IMR-90 (cell line): ENCODE measurements at regions not wholly inside any gene's neighbourhood (a gene's known extent, or its start where the extent isn't known, plus 50 kb on each side); places are given as distances from the start of the nearest gene placed in this dataset.

ENCODE experiments used
- ATAC-seq: fragments of 200-7000 bp; cut with Tn5 transposase; 2 replicates; pipeline ENCODE4 v1.9.1; 2020; ENCODE audit warnings: low read depth, mild to moderate bottlenecking, moderate library complexity
- BruUV-seq: library from RNA; stranded (reverse); fragments of 400-500 nt; replicated peaks from 2 replicates; lab custom pipeline; 2021; lab: Mats Ljungman, UMichigan
- CTCF ChIA-PET: fragments of 300-600 bp; formaldehyde crosslinking; extraction: SDS; loops from one replicate; lab custom pipeline; 2021; ENCODE audit warnings: antibody characterized with exemption; lab: Yijun Ruan, JAX
- POLR2A ChIA-PET: fragments of 300-600 bp; sonication (Branson Sonifier 250); formaldehyde crosslinking; loops from one replicate; lab custom pipeline; 2022; ENCODE audit warnings: antibody characterized with exemption; ENCODE audit not compliant: unreplicated experiment; lab: Charles Lee
- DNase-seq: peaks from one replicate; pipeline ENCODE4 v3.0.0; 2013
- H2AFZ ChIP-seq: replicated peaks from 2 replicates; pipeline ENCODE3; 2013; ENCODE audit warnings: low read length, mild to moderate bottlenecking; ENCODE audit not compliant: poor library complexity
- H2AK5ac ChIP-seq: 2 replicates; pipeline ENCODE4 v1.6.1; 2013; ENCODE audit warnings: low read depth, low read length, inconsistent platforms
- H2AK9ac ChIP-seq: replicated peaks from 2 replicates; pipeline ENCODE3; 2013; ENCODE audit warnings: mild to moderate bottlenecking, low read depth, low read length, moderate library complexity; ENCODE audit not compliant: poor library complexity
- H2BK120ac ChIP-seq: 2 replicates; pipeline ENCODE4 v1.6.1; 2013; ENCODE audit warnings: low read depth, low read length, inconsistent platforms
- H2BK15ac ChIP-seq: 3 replicates; pipeline ENCODE4 v1.6.1; 2013; ENCODE audit warnings: low read depth, low read length, inconsistent platforms
- H2BK20ac ChIP-seq: 2 replicates; pipeline ENCODE4 v1.6.1; 2013; ENCODE audit warnings: low read depth, mild to moderate bottlenecking, inconsistent platforms, low read length, moderate library complexity
- H2BK5ac ChIP-seq: 2 replicates; pipeline ENCODE4 v1.6.1; 2013; ENCODE audit warnings: mild to moderate bottlenecking, low read depth, low read length, inconsistent platforms; ENCODE audit not compliant: poor library complexity, severe bottlenecking
- H3K14ac ChIP-seq: replicated peaks from 2 replicates; pipeline ENCODE4 v1.6.1; 2013; ENCODE audit warnings: low read depth, low read length, inconsistent platforms
- H3K18ac ChIP-seq: 2 replicates; pipeline ENCODE4 v1.6.1; 2013; ENCODE audit warnings: low read depth, low read length, control low read depth
- H3K23ac ChIP-seq: 2 replicates; pipeline ENCODE4 v1.6.1; 2013; ENCODE audit warnings: low read depth, low read length, inconsistent platforms
- H3K27ac ChIP-seq: 2 replicates; pipeline ENCODE4 v1.5.1; 2013; ENCODE audit warnings: mild to moderate bottlenecking, control low read depth, low read length; ENCODE audit not compliant: insufficient read depth
- H3K27me3 ChIP-seq: 2 replicates; pipeline ENCODE4 v1.6.1; 2013; ENCODE audit warnings: low read length; ENCODE audit not compliant: control insufficient read depth, insufficient read depth
- H3K36me3 ChIP-seq: 2 replicates; pipeline ENCODE4 v1.6.1; 2013; ENCODE audit warnings: low read length, mixed read lengths; ENCODE audit not compliant: control insufficient read depth, insufficient read depth
- H3K4ac ChIP-seq: 2 replicates; pipeline ENCODE4 v1.6.1; 2013; ENCODE audit warnings: low read depth, low read length, inconsistent platforms
- H3K4me1 ChIP-seq: 2 replicates; pipeline ENCODE4 v1.6.1; 2013; ENCODE audit warnings: low read length, mixed read lengths; ENCODE audit not compliant: control insufficient read depth, insufficient read depth
- H3K4me2 ChIP-seq: 2 replicates; pipeline ENCODE4 v1.6.1; 2013; ENCODE audit warnings: low read depth, mild to moderate bottlenecking, control low read depth, low read length, moderate library complexity
- H3K4me3 ChIP-seq: 2 replicates; pipeline ENCODE4 v1.5.1; 2013; ENCODE audit warnings: low read depth, mild to moderate bottlenecking, control low read depth, low read length, moderate library complexity; ENCODE audit not compliant: insufficient read depth
- H3K56ac ChIP-seq: 2 replicates; pipeline ENCODE4 v1.6.1; 2013; ENCODE audit warnings: low read length, inconsistent platforms; ENCODE audit not compliant: insufficient read depth; ENCODE audit errors: extremely low read depth
- H3K79me1 ChIP-seq, 2 experiments: 2 replicates each; pipeline ENCODE4 v1.6.1; 2013; ENCODE audit warnings: low read length in 2 of 2, inconsistent platforms in 1 of 2, low read depth in 1 of 2
- H3K9ac ChIP-seq: 2 replicates; pipeline ENCODE4 v1.6.1; 2013; ENCODE audit warnings: low read depth, low read length, control low read depth
- H3K9me1 ChIP-seq: 2 replicates; pipeline ENCODE4 v1.6.1; 2013; ENCODE audit warnings: low read length, inconsistent platforms; ENCODE audit not compliant: insufficient read depth
- H3K9me3 ChIP-seq: 2 replicates; pipeline ENCODE4 v1.6.1; 2013; ENCODE audit warnings: low read length; ENCODE audit not compliant: control insufficient read depth, insufficient read depth
- H4K20me1 ChIP-seq: 2 replicates; pipeline ENCODE4 v1.6.1; 2013; ENCODE audit warnings: low read length, inconsistent platforms; ENCODE audit not compliant: insufficient read depth
- H4K5ac ChIP-seq: 2 replicates; pipeline ENCODE4 v1.6.1; 2013; ENCODE audit warnings: mild to moderate bottlenecking, low read depth, low read length, control low read depth
- H4K8ac ChIP-seq, 2 experiments: 2 replicates each; pipeline ENCODE4 v1.6.1; 2013; ENCODE audit warnings: low read depth in 2 of 2, low read length in 2 of 2, control low read depth in 1 of 2, inconsistent platforms in 1 of 2
- H4K91ac ChIP-seq: 2 replicates; pipeline ENCODE4 v1.6.1; 2013; ENCODE audit warnings: low read depth, low read length, inconsistent platforms; ENCODE audit not compliant: insufficient read depth
- BHLHE40 ChIP-seq: fragments of 150-350 bp; IDR thresholded peaks from 2 replicates; pipeline ENCODE4 v1.6.1; 2016; ENCODE audit warnings: mild to moderate bottlenecking, low read depth, low read length
- CEBPB ChIP-seq: IDR thresholded peaks from 2 replicates; pipeline ENCODE4 v1.6.1; 2012; ENCODE audit warnings: low read depth, low read length, improper control_type of control experiment
- CHD1 ChIP-seq: IDR thresholded peaks from 2 replicates; pipeline ENCODE4 v1.6.1; 2012; ENCODE audit warnings: low read depth, low read length, improper control_type of control experiment
- FOS ChIP-seq: fragments of 150-350 bp; IDR thresholded peaks from 2 replicates; pipeline ENCODE4 v1.6.1; 2016; ENCODE audit warnings: low read depth, low read length
- MAZ ChIP-seq: IDR thresholded peaks from 2 replicates; pipeline ENCODE4 v1.6.1; 2012; ENCODE audit warnings: low read depth, mild to moderate bottlenecking, low read length, improper control_type of control experiment, moderate library complexity, borderline replicate concordance
- MXI1 ChIP-seq: IDR thresholded peaks from 2 replicates; pipeline ENCODE4 v1.6.1; 2012; ENCODE audit warnings: low read depth, mild to moderate bottlenecking, low read length, moderate library complexity, borderline replicate concordance
- NFE2L2 ChIP-seq: fragments of 150-350 bp; IDR thresholded peaks from 2 replicates; pipeline ENCODE4 v1.6.1; 2016; ENCODE audit warnings: low read depth, mild to moderate bottlenecking, low read length
- POLR2A ChIP-seq: IDR thresholded peaks from 2 replicates; pipeline ENCODE4 v1.6.1; 2012; ENCODE audit warnings: mild to moderate bottlenecking, low read depth, low read length
- RAD21 ChIP-seq: IDR thresholded peaks from 2 replicates; pipeline ENCODE4 v1.6.1; 2012; ENCODE audit warnings: low read length, improper control_type of control experiment
- RCOR1 ChIP-seq: IDR thresholded peaks from 2 replicates; pipeline ENCODE4 v1.6.1; 2012; ENCODE audit warnings: mild to moderate bottlenecking, low read length, improper control_type of control experiment; ENCODE audit not compliant: insufficient replicate concordance
- RFX5 ChIP-seq: IDR thresholded peaks from 2 replicates; pipeline ENCODE4 v1.8.0; 2012; ENCODE audit warnings: low read depth, mild to moderate bottlenecking, low read length, moderate library complexity
- SMC3 ChIP-seq: fragments of 150-350 bp; IDR thresholded peaks from 2 replicates; pipeline ENCODE4 v1.6.1; 2016; ENCODE audit warnings: low read depth, mild to moderate bottlenecking, antibody characterized with exemption, low read length, moderate library complexity
- WGBS, 2 experiments: methylation state at CpG; one replicate each; pipeline versions ENCODE4 v1.1.5 to v1.1.7; 2013; ENCODE audit warnings: missing lambda C conversion rate in 2 of 2; ENCODE audit not compliant: insufficient read length in 1 of 2; ENCODE audit errors: extremely low coverage in 2 of 2; 5-methylcytosine and 5-hydroxymethylcytosine counted together
- dilution Hi-C: fragments of 300-500 bp; cut with HindIII; formaldehyde crosslinking; loops from one replicate; pipeline ENCODE4 v1.14.3; 2018; ENCODE audit warnings: low sequenced_read_pairs; ENCODE audit not compliant: unreplicated experiment
- in situ Hi-C: fragments of 300-500 bp; cut with MboI; formaldehyde crosslinking; loops from 3 replicates; pipeline ENCODE4 v1.14.3; 2019; ENCODE audit warnings: low sequenced_read_pairs, inconsistent platforms, mixed read lengths
- intact Hi-C: fragments of 100-400 bp; cut with micrococcal nuclease; formaldehyde crosslinking; loops from 2 replicates; pipeline ENCODE4 v1.10.0; 2022
- TF ChIP-seq, protein P1 (sequence below): fragments of 150-350 bp; IDR thresholded peaks from 2 replicates; pipeline ENCODE4 v1.6.1; 2017; ENCODE audit warnings: mild to moderate bottlenecking, antibody characterized with exemption, low read length, low read depth
- TF ChIP-seq, protein P2 (sequence below): fragments of 150-350 bp; IDR thresholded peaks from 2 replicates; pipeline ENCODE4 v1.6.1; 2016; ENCODE audit warnings: low read depth, mild to moderate bottlenecking, low read length, moderate library complexity, borderline replicate concordance
- TF ChIP-seq, protein P3 (sequence below): conservative IDR thresholded peaks from 2 replicates; pipeline ENCODE4 v1.5.1; 2012; ENCODE audit warnings: mild to moderate bottlenecking, low read depth, low read length, improper control_type of control experiment

DNA sequence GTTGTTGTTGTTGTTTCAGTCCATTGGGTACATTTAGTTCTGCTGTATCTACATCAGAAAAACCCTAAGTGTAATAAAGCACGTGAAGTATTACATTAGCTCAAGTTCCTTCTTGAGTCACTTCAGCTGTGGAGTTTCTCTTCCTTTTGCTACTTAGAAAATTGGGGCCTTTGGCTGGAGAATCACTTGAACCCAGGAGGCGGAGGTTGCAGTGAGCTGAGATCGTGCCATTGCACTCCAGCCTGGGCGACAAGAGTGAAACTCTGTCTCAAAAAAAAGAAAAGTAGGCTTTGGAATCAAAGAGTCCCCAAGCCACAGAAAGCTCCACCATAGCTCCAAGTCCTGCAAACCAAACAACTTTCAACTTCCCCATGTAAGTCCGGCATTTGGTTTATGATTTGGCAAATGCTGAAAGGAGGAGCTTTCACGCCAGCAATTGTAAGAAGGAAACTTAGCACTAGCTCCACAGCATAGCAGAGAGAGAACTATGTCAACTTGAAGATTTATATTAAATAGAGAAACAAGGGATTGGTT lies 56.5 kb upstream of the RNF144B start:
- Histone ChIP-seq H3K56ac (no peak overlapping the region), H2BK20ac (no peak overlapping the region), H3K9ac (no peak overlapping the region), H2AK5ac (no peak overlapping the region), H2BK120ac (no peak overlapping the region), H3K9me1 (no peaks in the 10 kb centered on the region), H4K91ac (no peak overlapping the region), H2AK9ac (no peak overlapping the region), H2BK5ac (no peak overlapping the region), H3K18ac (no peak overlapping the region), H3K4me3 (no peak overlapping the region), H3K27me3 (no peaks in the 10 kb centered on the region), H3K27ac (no peak overlapping the region), H3K23ac (no peak overlapping the region), H4K20me1 (no peaks in the 10 kb centered on the region), H3K14ac (no peak overlapping the region), H3K4me1 (peaks cover 2% of the 10 kb centered on the region; the same call in 1 of the 2 replicates), H4K8ac (no peak overlapping the region), H3K79me1 (no peaks in the 10 kb centered on the region), H3K4ac (no peak overlapping the region), H4K5ac (no peak overlapping the region), H3K36me3 (no peaks in the 10 kb centered on the region), H3K4me2 (no peak overlapping the region), H3K9me3 (no peaks in the 10 kb centered on the region), H2AFZ (no peak overlapping the region), H2BK15ac (no peak overlapping the region)
- ChIA-PET CTCF (interaction anchor here (1.5 kb wide), 1 partner anchor 173 kb away, joined by 5 read pairs; no protein-coding TSS in a partner anchor), POLR2A (no interaction called here)
- no peak for TF ChIP-seq BHLHE40
- TF ChIP-seq RFX5: no peak
- no peak for TF ChIP-seq NFE2L2
- TF ChIP-seq, protein P1, sequence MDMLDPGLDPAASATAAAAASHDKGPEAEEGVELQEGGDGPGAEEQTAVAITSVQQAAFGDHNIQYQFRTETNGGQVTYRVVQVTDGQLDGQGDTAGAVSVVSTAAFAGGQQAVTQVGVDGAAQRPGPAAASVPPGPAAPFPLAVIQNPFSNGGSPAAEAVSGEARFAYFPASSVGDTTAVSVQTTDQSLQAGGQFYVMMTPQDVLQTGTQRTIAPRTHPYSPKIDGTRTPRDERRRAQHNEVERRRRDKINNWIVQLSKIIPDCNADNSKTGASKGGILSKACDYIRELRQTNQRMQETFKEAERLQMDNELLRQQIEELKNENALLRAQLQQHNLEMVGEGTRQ: no peak
- TF ChIP-seq, protein P2, sequence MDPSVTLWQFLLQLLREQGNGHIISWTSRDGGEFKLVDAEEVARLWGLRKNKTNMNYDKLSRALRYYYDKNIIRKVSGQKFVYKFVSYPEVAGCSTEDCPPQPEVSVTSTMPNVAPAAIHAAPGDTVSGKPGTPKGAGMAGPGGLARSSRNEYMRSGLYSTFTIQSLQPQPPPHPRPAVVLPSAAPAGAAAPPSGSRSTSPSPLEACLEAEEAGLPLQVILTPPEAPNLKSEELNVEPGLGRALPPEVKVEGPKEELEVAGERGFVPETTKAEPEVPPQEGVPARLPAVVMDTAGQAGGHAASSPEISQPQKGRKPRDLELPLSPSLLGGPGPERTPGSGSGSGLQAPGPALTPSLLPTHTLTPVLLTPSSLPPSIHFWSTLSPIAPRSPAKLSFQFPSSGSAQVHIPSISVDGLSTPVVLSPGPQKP: no peak
- TF ChIP-seq, protein P3, sequence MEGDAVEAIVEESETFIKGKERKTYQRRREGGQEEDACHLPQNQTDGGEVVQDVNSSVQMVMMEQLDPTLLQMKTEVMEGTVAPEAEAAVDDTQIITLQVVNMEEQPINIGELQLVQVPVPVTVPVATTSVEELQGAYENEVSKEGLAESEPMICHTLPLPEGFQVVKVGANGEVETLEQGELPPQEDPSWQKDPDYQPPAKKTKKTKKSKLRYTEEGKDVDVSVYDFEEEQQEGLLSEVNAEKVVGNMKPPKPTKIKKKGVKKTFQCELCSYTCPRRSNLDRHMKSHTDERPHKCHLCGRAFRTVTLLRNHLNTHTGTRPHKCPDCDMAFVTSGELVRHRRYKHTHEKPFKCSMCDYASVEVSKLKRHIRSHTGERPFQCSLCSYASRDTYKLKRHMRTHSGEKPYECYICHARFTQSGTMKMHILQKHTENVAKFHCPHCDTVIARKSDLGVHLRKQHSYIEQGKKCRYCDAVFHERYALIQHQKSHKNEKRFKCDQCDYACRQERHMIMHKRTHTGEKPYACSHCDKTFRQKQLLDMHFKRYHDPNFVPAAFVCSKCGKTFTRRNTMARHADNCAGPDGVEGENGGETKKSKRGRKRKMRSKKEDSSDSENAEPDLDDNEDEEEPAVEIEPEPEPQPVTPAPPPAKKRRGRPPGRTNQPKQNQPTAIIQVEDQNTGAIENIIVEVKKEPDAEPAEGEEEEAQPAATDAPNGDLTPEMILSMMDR: no peak
- TF ChIP-seq MAZ: no peak
- TF ChIP-seq CHD1: no peak
- no peak for TF ChIP-seq SMC3
- TF ChIP-seq MXI1: no peak
- TF ChIP-seq CEBPB: no peak
- no peak for TF ChIP-seq POLR2A
- TF ChIP-seq RAD21: no peak
- no peak for TF ChIP-seq RCOR1
- TF ChIP-seq FOS: no peak
- no TSS peak for BruUV-seq
- DNase-seq: no peak
- dilution Hi-C loops: no loop called here
- in situ Hi-C loops: no loop called here
- WGBS, 2 experiments: 100% methylated on average over 2 of the region's 6 CpGs; no CpG with 5 or more reads in 1 of the 2 experiments
- ATAC-seq: no peak
- intact Hi-C loops: no loop called here
